NCI-H345 treated with DMSO at 0.1 percent for 48 hours (cell line): ENCODE measurements at regions not wholly inside any gene's neighbourhood (a gene's known extent, or its start where the extent isn't known, plus 50 kb on each side); places are given as distances from the start of the nearest gene placed in this dataset.
"Not testable (repeated sequence)": the region's sequence is repeated elsewhere in the genome, so short reads cannot be mapped to it uniquely, and the experiment has no call there.

Experiments used
- DNase-seq: peaks from one replicate; lab custom pipeline; 2025; ENCODE audit not compliant: unreplicated experiment; lab: John Stamatoyannopoulos, UW

DNA sequence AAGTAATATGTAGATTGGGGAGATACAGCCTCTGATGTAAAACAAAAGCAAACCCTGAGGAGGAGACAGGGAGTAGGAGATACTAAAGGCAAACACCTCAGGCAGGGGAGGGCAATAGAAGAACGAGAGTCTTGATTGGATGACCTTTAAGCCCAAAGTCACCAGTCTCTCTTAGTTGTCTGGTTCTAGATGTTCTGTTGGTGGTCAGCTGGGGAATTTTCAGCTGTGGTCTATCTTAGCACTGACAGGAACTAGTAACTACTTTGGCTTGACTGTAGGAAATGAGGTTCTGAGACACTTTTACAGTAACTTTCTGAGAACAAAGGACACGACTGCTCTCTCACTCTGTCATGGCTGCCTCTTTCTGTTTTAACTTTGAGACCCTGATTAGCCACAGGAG, 290.7 kb upstream of the MIR17HG start:
- no peak for DNase-seq

DNA sequence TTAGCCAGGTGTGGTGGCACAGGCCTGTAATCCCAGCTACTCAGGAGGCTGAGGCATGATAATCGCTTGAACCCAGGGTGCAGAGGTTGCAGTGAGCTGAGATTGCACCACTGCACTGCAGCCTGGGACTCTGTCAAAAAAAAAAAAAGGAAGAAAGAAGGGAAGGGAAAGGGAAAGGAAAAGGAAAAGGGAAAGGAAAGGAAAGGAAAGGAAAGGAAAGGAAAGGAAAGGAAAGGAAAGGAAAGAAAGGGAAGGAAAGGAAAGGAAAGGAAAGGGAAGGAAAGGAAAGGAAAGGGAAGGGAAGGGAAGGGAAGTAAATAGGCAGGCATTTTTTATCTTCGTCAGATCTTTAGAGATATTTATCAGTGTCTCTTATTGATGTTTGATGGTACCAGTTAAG, 290.0 kb upstream of the MIR17HG start:
- DNase-seq: not testable (repeated sequence)

DNA sequence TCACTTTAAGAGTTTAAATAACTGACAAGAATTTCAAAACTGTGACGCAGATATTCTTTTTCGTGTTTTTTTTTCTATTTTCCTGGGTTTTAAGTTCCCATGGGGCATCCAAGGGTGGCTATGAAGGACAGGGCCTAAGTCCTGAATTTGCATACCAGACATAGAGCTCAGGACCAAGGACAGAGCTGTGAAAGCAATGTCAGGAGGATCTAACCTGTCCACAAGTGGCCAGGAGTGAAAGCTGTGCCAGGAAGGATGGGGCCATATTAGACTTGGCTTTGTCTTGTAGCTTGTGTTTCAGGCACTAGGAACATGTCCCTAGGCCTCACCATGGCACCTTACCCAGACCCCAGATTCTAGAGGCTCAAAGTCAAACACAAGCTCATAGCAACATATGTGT, 289.4 kb upstream of the MIR17HG start:
- no peak for DNase-seq

- no peak for DNase-seq
Measured at GRCh38 chr13:91058919-91059318, 288.6 kb upstream of the MIR17HG start.

DNA sequence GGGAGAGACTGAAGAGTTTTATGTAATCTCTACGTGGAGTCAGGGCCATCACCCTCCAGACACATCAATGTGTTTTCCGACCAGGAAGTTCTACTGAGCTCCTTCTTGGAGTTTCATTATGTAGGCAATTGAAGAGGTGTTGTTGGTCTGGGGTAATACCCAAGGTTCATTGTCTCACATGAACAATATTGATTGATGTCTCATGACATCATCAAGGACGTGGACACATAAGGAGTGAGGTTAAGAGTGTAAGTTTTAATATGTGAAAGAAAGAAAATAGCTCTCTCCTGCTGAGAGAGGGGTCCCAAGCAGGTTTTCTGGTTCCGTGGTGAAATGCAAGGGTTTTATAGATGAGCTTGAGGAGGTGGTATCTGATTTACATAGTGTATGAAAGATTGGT, 280.7 kb upstream of the MIR17HG start:
- no peak for DNase-seq

GRCh38 chr13:91072486-91072885, 275.0 kb upstream of the MIR17HG start:
- no peak for DNase-seq

- no peak for DNase-seq
Measured at GRCh38 chr13:91074091-91074490, 273.4 kb upstream of the MIR17HG start.

DNA sequence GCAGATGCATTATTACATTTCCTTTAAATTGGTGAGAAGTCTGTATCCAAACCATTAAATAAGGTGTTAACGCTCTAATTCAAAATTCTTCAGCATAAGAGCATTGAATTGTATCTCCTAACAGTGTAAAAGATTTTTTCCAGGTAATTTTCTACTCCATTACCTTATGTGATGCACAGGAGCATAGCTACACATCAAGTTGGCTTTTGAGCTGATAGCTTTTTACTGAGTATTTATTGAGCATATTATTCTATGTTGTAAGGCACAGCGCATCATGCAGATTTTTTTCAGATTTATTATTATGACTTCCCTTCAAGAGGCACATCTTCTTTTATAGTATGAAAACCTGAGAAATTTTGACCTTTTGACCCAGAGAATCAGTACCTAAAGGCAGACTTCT, 270.7 kb upstream of the MIR17HG start:
- no peak for DNase-seq

DNA sequence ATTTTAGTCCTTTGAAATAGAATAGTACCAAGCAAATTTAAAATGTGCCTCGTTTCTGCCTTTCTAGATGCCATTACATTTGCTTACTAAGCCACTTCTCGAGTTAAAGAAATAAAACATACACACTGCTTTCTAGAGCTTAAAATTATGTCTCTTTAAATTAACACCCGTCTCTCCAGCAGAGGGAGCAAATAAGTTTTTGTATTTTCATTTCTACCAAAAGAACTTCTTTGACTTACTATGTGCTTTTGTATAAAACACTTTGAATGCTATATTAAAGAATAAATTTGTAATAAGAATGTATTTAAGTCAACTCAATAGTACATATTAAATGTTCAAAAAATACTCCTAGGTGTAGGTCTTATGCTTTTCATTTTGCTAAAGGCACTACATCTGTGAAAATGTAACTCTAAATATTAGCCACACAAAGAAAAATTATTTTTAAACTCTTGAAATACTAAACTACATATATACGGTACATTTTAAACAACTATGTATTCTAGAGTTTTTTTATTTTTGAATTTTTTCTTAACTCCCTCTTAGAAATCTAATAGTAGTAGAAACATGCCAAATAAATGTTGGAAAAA, 269.3 kb upstream of the MIR17HG start:
- no peak for DNase-seq

GRCh38 chr13:91079176-91079575, 268.3 kb upstream of the MIR17HG start:
- no peak for DNase-seq

GRCh38 chr13:91085127-91085526, 262.4 kb upstream of the MIR17HG start:
- no peak for DNase-seq

GRCh38 chr13:91086936-91087716, 260.4 kb upstream of the MIR17HG start:
- no peak for DNase-seq

- DNase-seq: no peak
Measured at GRCh38 chr13:91097269-91097668, 250.2 kb upstream of the MIR17HG start.

DNA sequence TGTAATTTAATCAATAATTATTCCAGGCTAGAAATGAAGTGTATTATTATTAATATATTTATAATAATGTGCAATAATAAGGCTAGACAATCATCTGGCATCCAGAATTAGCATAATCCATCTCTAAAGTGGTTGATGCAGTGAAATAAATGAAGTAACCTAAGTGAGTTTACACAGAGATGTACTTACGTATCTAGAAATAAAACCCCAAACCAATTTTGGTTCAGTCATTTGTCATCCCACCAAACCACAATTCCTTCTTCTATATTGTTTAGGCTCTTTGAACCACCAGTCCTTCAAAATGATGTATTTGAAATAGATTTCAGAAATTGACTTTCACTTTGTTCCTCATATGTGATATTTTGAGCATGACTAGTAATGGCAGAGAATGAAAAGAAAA, 247.6 kb upstream of the MIR17HG start:
- no peak for DNase-seq

GRCh38 chr13:91100944-91101343, 246.5 kb upstream of the MIR17HG start:
- no peak for DNase-seq

- DNase-seq: no peak
Measured at GRCh38 chr13:91101381-91101780, 246.1 kb upstream of the MIR17HG start.

DNA sequence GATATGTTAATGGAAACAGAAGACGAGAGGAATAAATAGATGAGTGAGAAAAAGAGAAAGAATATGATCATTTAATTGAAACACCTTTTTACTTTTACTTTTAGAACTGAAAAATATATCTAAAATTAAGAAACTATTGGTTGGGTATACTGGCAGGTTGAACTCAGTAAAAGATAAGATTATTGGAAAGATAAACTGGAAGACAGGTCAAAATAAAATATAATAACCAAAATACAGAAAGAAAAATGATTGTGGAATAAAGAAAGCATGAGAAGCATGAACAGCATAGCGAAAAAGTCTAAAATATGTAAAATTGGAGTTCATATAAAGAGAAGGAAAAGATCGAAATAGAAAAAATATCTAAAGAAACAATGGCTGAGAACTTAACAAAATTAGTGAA, 242.2 kb upstream of the MIR17HG start:
- no peak for DNase-seq

GRCh38 chr13:91106565-91106964, 240.9 kb upstream of the MIR17HG start:
- DNase-seq: no peak

DNA sequence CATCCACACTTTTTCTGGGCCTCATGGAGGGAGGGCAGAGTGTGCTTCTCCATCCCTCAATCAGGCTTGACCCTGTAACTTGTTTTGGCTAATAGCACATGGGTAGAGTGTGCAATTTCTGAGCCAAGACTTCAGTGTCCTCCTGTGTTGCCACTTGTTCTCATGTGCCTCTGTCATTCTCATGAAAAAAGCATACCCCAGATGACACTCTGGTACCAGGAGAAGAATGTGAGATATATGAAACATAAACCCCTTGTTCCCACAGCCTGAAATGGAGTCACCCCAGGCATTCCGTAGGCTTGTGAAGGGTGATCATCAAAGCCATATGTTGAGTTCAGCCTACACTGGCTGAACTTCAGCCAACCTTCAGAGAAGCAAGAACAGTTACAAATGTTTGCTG, 239.2 kb upstream of the MIR17HG start:
- DNase-seq: no peak

DNA sequence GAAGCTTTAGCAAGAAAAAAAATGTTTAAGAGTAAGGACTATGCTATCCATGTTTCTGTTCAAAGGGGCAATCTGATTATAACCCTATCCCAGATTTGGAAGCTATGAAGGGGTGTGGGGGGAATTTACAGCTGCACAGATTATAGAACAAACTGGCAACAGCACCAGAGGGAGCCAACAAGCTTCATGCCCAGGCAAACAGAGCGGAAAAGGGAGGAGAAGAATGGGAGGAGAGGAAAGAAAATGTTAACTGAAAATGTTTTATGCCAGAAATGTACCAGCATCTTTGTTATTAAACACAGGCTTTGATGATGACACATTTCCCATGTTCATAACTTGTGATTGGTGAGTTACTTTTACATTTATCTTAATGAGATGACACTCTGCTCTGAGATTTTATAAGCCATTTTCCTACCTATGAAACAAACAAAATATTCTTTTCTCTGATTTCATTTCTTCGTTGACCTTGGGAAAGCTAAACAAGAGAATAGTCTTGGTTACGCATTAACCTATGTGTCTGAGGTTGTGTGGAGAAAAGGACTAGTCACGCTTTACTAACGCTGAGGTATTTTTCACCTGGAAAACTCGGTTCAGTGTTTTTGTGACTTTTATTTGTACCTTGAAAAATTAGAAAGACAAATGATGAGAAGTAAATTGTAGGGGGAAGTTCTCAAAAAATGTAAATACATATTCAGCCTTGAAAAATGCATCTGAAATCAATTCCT, 235.8 kb upstream of the MIR17HG start:
- no peak for DNase-seq

DNA sequence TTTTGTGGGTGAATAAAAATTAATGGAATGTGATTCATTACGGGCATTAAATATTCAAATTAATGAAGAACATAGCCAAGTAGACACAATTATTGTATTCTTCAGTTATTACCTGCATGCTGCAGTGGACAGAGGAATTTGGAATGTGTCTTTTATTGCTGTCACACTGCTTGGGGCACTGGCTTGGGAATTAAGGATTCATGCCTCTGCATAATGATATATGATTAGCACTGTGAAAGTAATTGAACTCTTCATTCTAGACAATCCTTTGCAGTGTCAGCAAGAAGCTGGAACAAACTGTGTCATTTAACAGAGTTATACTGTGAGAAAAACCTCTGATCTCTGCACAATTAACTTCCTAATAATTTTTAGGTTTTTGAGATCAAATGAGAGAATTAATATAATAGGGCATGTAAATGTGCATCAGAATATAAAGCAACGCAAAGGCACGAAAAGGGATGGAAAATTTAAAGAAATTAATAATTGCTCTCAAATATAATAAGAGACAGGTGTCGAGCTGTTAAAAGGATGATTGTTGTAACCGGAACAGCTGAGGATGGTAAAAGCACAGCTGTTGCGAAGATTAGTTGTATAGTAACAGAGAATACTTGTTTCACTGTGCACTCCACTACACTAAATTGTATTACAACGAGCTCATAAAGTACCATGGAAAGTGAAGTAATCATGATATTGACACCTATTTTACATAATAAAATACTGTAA, 235.1 kb upstream of the MIR17HG start:
- DNase-seq: no peak

GRCh38 chr13:91112924-91113277, 234.6 kb upstream of the MIR17HG start:
- no peak for DNase-seq
